Panc1 (cell line): ENCODE measurements at regions not wholly inside any gene's neighbourhood (a gene's known extent, or its start where the extent isn't known, plus 50 kb on each side); places are given as distances from the start of the nearest gene placed in this dataset.

Experiments
- POLR2AphosphoS5 ChIP-seq: IDR thresholded peaks from 2 replicates; pipeline ENCODE4 v1.6.1; 2012; ENCODE audit warnings: mild to moderate bottlenecking, low read depth, low read length, moderate library complexity
- REST ChIP-seq, 2 experiments: IDR thresholded peaks; 2 replicates each; pipeline ENCODE4 v1.6.1; 2011 to 2012; ENCODE audit warnings: low read depth in 2 of 2, control low read depth in 1 of 2, low read length in 1 of 2, mild to moderate bottlenecking in 1 of 2, moderate library complexity in 1 of 2; ENCODE audit not compliant: insufficient read depth in 1 of 2
- SIN3A ChIP-seq: IDR thresholded peaks from 2 replicates; pipeline ENCODE4 v1.6.1; 2012; ENCODE audit warnings: low read depth, mild to moderate bottlenecking, low read length, moderate library complexity, borderline replicate concordance; ENCODE audit not compliant: insufficient read depth
- TF ChIP-seq, protein P1 (sequence below): fragments of 450-650 bp; IDR thresholded peaks from 2 replicates; pipeline ENCODE4 v1.5.1; 2017; ENCODE audit warnings: mild to moderate bottlenecking

- TF ChIP-seq POLR2AphosphoS5, result no peak
- no peak for TF ChIP-seq REST (IDR thresholded peaks at IDR 0.05; ENCODE audit: insufficient read depth in 1 of 2, low read depth in 2 of 2, low read length in 1 of 2)
- TF ChIP-seq, protein P1, sequence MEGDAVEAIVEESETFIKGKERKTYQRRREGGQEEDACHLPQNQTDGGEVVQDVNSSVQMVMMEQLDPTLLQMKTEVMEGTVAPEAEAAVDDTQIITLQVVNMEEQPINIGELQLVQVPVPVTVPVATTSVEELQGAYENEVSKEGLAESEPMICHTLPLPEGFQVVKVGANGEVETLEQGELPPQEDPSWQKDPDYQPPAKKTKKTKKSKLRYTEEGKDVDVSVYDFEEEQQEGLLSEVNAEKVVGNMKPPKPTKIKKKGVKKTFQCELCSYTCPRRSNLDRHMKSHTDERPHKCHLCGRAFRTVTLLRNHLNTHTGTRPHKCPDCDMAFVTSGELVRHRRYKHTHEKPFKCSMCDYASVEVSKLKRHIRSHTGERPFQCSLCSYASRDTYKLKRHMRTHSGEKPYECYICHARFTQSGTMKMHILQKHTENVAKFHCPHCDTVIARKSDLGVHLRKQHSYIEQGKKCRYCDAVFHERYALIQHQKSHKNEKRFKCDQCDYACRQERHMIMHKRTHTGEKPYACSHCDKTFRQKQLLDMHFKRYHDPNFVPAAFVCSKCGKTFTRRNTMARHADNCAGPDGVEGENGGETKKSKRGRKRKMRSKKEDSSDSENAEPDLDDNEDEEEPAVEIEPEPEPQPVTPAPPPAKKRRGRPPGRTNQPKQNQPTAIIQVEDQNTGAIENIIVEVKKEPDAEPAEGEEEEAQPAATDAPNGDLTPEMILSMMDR, result no peak
- no peak for TF ChIP-seq SIN3A
These were observed 546.3 kb upstream of the CDH11 start for GRCh38 chr16:65668064-65668595.
